IMR-90 (cell line): ENCODE measurements at regions not wholly inside any gene's neighbourhood (a gene's known extent, or its start where the extent isn't known, plus 50 kb on each side); places are given as distances from the start of the nearest gene placed in this dataset.

Experiments
- TF ChIP-seq, protein P1 (sequence below): conservative IDR thresholded peaks from 2 replicates; pipeline ENCODE4 v1.5.1; 2012; ENCODE audit warnings: mild to moderate bottlenecking, low read depth, low read length, improper control_type of control experiment
- TF ChIP-seq, protein P2 (sequence below): fragments of 150-350 bp; IDR thresholded peaks from 2 replicates; pipeline ENCODE4 v1.6.1; 2017; ENCODE audit warnings: mild to moderate bottlenecking, antibody characterized with exemption, low read length, low read depth

GRCh38 chr2:4217737-4218136, 514.4 kb downstream of the DCDC2C start:
- TF ChIP-seq, protein P1, sequence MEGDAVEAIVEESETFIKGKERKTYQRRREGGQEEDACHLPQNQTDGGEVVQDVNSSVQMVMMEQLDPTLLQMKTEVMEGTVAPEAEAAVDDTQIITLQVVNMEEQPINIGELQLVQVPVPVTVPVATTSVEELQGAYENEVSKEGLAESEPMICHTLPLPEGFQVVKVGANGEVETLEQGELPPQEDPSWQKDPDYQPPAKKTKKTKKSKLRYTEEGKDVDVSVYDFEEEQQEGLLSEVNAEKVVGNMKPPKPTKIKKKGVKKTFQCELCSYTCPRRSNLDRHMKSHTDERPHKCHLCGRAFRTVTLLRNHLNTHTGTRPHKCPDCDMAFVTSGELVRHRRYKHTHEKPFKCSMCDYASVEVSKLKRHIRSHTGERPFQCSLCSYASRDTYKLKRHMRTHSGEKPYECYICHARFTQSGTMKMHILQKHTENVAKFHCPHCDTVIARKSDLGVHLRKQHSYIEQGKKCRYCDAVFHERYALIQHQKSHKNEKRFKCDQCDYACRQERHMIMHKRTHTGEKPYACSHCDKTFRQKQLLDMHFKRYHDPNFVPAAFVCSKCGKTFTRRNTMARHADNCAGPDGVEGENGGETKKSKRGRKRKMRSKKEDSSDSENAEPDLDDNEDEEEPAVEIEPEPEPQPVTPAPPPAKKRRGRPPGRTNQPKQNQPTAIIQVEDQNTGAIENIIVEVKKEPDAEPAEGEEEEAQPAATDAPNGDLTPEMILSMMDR, result no peak
- TF ChIP-seq, protein P2, sequence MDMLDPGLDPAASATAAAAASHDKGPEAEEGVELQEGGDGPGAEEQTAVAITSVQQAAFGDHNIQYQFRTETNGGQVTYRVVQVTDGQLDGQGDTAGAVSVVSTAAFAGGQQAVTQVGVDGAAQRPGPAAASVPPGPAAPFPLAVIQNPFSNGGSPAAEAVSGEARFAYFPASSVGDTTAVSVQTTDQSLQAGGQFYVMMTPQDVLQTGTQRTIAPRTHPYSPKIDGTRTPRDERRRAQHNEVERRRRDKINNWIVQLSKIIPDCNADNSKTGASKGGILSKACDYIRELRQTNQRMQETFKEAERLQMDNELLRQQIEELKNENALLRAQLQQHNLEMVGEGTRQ, result no peak
